Osteocyte (in vitro differentiated cells): ENCODE measurements at regions not wholly inside any gene's neighbourhood (a gene's known extent, or its start where the extent isn't known, plus 50 kb on each side); places are given as distances from the start of the nearest gene placed in this dataset.
"Not testable (repeated sequence)": the region's sequence is repeated elsewhere in the genome, so short reads cannot be mapped to it uniquely, and the experiment has no call there.

Experiments
- DNase-seq: peaks from one replicate; pipeline ENCODE4 v3.0.0; 2021; ENCODE audit warnings: mixed read lengths; ENCODE audit not compliant: unreplicated experiment; ENCODE audit errors: extremely low spot score
- H3K27ac Mint-ChIP-seq: one replicate; pipeline ENCODE4 v1.8.0; 2021; ENCODE audit warnings: mild to moderate bottlenecking, mixed read lengths; ENCODE audit not compliant: unreplicated experiment
- H3K27me3 Mint-ChIP-seq: one replicate; pipeline ENCODE4 v1.8.0; 2021; ENCODE audit warnings: mixed read lengths; ENCODE audit not compliant: unreplicated experiment
- H3K36me3 Mint-ChIP-seq: one replicate; pipeline ENCODE4 v1.8.0; 2021; ENCODE audit warnings: mixed read lengths; ENCODE audit not compliant: unreplicated experiment
- H3K4me1 Mint-ChIP-seq: one replicate; pipeline ENCODE4 v1.8.0; 2021; ENCODE audit warnings: mixed read lengths; ENCODE audit not compliant: unreplicated experiment
- H3K4me3 Mint-ChIP-seq: one replicate; pipeline ENCODE4 v1.8.0; 2021; ENCODE audit warnings: mild to moderate bottlenecking, moderate library complexity, mixed read lengths; ENCODE audit not compliant: unreplicated experiment
- H3K9me3 Mint-ChIP-seq: one replicate; pipeline ENCODE4 v1.8.0; 2021; ENCODE audit warnings: mixed read lengths; ENCODE audit not compliant: unreplicated experiment
- TF ChIP-seq, protein P1 (sequence below): fragments of 200-600 bp; sonication (generic); IDR thresholded peaks from 2 replicates; pipeline ENCODE4 v1.5.0; 2021; ENCODE audit warnings: antibody characterized with exemption, mild to moderate bottlenecking, moderate library complexity

DNA sequence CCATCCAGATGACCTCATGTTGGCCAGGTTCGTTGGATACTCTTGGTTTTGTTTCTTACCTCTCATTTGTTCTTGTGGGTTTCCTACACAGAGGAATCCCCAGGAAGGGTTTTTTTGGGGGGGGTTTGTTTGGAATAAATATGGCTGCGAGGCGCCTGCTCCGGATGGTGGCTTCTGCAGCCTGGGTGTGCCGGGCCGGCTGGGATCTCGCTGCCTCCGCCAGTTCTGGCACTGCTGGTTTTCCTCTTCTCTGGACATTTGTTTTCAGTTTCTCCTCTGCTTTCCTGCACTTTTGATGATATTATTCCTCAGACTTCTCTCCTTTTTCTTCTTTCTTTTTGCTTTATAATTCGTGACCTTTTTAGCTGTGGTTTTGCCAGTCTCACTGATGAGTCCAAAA is 187.4 kb downstream of the OR4M2 start:
- peaks cover 9% of the 10 kb centered on the region for H3K9me3 Mint-ChIP-seq
- no peaks in the 10 kb centered on the region for H3K4me1 Mint-ChIP-seq
- H3K36me3 Mint-ChIP-seq, result no peaks in the 10 kb centered on the region
- no peak overlapping the region for H3K4me3 Mint-ChIP-seq
- no peak overlapping the region for H3K27ac Mint-ChIP-seq
- TF ChIP-seq, protein P1, sequence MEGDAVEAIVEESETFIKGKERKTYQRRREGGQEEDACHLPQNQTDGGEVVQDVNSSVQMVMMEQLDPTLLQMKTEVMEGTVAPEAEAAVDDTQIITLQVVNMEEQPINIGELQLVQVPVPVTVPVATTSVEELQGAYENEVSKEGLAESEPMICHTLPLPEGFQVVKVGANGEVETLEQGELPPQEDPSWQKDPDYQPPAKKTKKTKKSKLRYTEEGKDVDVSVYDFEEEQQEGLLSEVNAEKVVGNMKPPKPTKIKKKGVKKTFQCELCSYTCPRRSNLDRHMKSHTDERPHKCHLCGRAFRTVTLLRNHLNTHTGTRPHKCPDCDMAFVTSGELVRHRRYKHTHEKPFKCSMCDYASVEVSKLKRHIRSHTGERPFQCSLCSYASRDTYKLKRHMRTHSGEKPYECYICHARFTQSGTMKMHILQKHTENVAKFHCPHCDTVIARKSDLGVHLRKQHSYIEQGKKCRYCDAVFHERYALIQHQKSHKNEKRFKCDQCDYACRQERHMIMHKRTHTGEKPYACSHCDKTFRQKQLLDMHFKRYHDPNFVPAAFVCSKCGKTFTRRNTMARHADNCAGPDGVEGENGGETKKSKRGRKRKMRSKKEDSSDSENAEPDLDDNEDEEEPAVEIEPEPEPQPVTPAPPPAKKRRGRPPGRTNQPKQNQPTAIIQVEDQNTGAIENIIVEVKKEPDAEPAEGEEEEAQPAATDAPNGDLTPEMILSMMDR, result no peak
- DNase-seq, result no peak
- H3K27me3 Mint-ChIP-seq, result no peaks in the 10 kb centered on the region

- not testable (repeated sequence) for H3K4me1 Mint-ChIP-seq, H3K27me3 Mint-ChIP-seq, H3K27ac Mint-ChIP-seq, DNase-seq, H3K9me3 Mint-ChIP-seq, H3K4me3 Mint-ChIP-seq, H3K36me3 Mint-ChIP-seq
These were observed 187.9 kb downstream of the OR4M2 start for GRCh38 chr15:22268201-22268600.

- H3K27me3 Mint-ChIP-seq, DNase-seq, H3K4me1 Mint-ChIP-seq, H3K27ac Mint-ChIP-seq, H3K9me3 Mint-ChIP-seq, H3K36me3 Mint-ChIP-seq, H3K4me3 Mint-ChIP-seq: not testable (repeated sequence)
These were observed 188.3 kb downstream of the OR4M2 start for GRCh38 chr15:22268654-22269053.

DNA sequence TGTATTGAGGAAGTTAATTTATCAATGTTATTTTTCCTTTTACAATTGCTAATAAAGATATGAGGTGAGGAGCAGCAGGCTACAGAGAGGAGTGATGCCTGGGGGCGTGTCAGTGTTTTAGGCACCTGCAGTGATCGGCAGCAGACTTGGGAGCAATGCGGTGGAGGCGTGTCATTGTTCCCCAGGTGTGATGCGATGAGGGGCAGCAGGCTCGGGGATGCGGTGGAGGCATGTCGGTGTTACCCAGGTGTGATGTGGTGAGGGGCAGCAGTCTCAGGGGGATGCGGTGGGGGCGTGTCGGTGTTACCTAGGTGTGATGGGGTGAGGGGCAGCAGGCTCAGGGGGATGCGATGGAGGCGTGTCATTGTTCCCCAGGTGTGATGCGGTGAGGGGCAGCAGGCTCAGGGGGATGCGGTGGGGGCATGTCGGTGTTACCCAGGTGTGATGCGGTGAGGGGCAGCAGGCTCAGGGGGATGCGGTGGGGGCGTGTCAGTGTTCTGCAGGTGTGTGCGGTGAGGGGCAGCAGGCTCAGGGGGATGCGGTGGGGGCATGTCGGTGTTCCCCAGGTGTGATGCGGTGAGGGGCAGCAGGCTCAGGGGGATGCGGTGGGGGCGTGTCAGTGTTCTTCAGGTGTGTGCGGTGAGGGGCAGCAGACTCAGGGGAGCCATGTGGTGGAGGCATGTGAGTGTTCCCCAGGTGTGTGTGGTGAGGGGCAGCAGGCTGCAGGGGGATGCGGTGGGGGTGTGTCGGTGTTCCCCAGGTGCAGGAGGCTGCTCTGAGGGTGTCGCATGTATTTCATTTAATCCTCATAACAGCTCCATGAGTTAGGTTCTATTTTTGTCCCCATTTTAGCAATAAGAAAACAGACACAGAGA is 186.2 kb upstream of the GOLGA6L22 start:
- not testable (repeated sequence) for H3K27ac Mint-ChIP-seq, H3K4me3 Mint-ChIP-seq, H3K9me3 Mint-ChIP-seq, H3K27me3 Mint-ChIP-seq, H3K36me3 Mint-ChIP-seq, H3K4me1 Mint-ChIP-seq
- peak; percentile 87 for DNase-seq

GRCh38 chr15:22273185-22273584 is 185.5 kb upstream of the GOLGA6L22 start:
- not testable (repeated sequence) for H3K27ac Mint-ChIP-seq, H3K9me3 Mint-ChIP-seq, H3K27me3 Mint-ChIP-seq, H3K4me3 Mint-ChIP-seq, H3K36me3 Mint-ChIP-seq, H3K4me1 Mint-ChIP-seq
- peak; percentile 88 for DNase-seq

GRCh38 chr15:22274376-22274775 is 184.3 kb upstream of the GOLGA6L22 start:
- H3K27me3 Mint-ChIP-seq, H3K36me3 Mint-ChIP-seq, H3K27ac Mint-ChIP-seq, H3K4me1 Mint-ChIP-seq, H3K9me3 Mint-ChIP-seq, H3K4me3 Mint-ChIP-seq: not testable (repeated sequence)
- DNase-seq, result peak; percentile 85

DNA sequence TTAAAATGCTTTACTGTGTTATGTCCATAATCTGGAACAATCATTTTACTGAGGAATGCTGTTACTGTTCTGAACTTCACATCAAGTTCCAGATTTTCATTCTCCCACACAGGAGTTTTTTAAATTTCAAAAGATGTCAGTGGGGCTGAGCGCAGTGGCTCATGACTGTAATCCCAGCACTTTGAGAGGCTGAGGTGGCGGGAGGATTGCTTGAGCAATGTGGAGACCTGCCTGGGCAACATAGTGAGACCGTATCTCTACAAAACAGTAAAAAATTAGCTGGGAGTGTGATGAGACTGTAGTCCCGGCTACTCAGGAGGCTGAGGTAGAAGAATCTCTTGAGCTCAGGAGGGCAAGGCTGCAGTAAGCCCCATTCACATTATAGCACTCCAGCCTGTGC is 177.9 kb upstream of the GOLGA6L22 start:
- not testable (repeated sequence) for H3K4me1 Mint-ChIP-seq, H3K4me3 Mint-ChIP-seq, H3K27me3 Mint-ChIP-seq, H3K36me3 Mint-ChIP-seq, H3K27ac Mint-ChIP-seq
- DNase-seq, result peak; percentile 83
- peaks cover 36% of the 10 kb centered on the region for H3K9me3 Mint-ChIP-seq

DNA sequence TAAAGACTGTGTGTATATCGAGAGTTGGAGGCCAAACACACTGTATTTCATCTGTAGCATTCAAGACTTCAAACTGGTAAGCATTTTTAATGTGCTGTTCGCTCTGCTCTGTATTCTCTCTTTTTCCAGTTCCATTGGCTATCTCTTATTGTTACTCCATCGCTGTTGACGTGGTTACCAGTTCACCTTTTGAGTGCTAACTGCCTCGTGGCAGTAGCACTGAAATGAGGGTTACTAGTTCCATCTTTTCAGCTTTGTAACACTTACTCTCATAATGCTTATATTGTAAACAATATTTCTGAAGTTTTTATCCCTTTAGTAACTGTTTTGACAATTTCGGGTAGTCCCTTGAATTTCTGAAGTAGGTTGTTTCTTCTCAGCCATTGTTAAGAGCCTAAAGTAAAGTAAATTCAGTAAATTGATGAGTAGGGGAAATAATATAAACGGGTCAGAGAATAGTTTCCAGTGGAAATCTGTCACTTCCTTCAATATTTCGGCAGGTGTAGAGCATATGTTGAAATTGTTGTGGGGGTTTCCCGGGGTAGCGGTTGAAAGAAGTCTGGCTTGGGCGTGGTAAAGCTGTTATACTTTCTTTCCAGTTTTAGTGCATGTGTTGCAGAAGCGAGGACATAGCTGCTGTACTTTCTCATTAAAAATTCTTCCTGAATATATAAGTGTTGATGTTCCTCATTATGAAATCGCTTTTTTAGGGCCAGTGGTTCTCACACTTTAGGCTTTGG is 175.7 kb upstream of the GOLGA6L22 start:
- H3K27ac Mint-ChIP-seq, DNase-seq, H3K27me3 Mint-ChIP-seq, H3K4me3 Mint-ChIP-seq, H3K36me3 Mint-ChIP-seq, H3K4me1 Mint-ChIP-seq: not testable (repeated sequence)
- H3K9me3 Mint-ChIP-seq, result peaks cover 36% of the 10 kb centered on the region

DNA sequence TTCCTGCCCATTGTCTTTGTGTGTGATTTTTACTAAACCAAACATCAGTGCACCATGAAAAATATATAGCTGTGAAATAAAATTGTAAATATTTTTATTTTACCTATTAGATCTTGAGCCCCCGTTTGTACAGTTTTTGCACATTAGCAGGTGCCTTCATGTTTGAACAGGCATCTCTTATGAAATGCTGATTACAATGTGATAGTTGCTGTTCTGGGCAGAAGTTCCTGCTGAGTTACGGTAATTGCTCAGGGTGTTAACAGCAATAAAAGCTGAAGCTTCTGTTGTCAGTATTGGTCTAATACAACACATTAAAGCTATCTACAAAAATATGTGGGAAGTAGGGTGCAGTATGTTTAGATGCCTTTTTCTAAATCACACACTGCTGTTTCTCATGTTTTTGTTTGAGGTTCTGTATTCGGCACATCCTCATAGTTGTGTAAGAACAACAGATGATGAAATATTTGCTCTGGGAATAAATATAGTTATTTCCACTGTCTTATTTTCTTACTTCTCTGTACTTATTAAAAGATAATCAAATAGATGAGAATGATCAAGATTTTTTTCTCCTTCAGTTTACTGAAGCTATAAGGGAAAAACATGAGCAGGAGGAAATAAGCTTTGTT is 173.8 kb upstream of the GOLGA6L22 start:
- not testable (repeated sequence) for H3K4me1 Mint-ChIP-seq, H3K4me3 Mint-ChIP-seq

DNA sequence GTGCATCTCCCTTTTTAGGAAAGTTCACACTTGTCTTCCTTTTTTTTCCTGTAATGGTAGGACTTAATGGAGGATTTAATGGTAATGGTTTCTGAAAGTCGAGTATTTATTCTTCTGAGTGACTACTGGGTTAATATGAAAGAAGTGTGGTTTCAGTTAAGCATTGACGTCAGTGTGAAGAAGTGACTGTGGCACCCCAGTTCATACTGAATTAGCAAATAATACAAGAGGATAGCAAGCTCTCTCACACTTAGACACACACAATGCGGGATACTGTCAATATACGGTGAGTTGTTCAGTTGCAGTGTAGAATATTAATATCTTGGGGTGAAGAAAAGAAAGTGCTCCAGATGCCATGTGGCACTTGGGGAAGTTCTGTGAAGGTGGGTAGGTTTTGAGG is 167.6 kb upstream of the GOLGA6L22 start:
- not testable (repeated sequence) for DNase-seq, H3K27ac Mint-ChIP-seq, H3K27me3 Mint-ChIP-seq, H3K4me1 Mint-ChIP-seq, H3K36me3 Mint-ChIP-seq, H3K4me3 Mint-ChIP-seq
- peaks cover 18% of the 10 kb centered on the region for H3K9me3 Mint-ChIP-seq

More for the DNA sequence above, 173.8 kb upstream of the GOLGA6L22 start:
- peaks cover 38% of the 10 kb centered on the region for H3K9me3 Mint-ChIP-seq
- H3K36me3 Mint-ChIP-seq, DNase-seq, H3K27me3 Mint-ChIP-seq, H3K27ac Mint-ChIP-seq: not testable (repeated sequence)

DNA sequence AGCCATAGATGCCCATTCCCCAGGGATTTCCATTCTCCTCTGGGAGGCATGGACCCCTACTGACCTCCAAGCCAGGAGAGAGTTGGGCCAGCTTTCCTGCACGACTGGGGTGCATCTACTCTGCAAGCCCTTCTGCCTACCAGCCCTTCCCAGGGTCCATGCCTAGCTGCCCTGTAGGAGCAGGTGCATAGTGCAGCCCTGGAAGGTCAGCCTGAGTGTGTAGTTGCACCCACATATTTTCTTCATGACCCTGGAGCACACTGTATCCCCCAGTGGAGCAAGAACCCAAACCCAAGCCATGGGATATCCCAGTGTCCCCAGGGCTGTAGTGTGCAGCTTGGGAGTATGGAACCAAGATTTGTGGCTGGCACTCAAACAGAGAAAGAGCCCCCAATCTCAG is 155.6 kb upstream of the GOLGA6L22 start:
- not testable (repeated sequence) for H3K27ac Mint-ChIP-seq, H3K36me3 Mint-ChIP-seq, H3K4me1 Mint-ChIP-seq, H3K4me3 Mint-ChIP-seq, H3K27me3 Mint-ChIP-seq
- DNase-seq, result peak; percentile 83
- H3K9me3 Mint-ChIP-seq, result peaks cover 26% of the 10 kb centered on the region
